ENCODE measurements at regions not wholly inside any gene's neighbourhood (a gene's known extent, or its start where the extent isn't known, plus 50 kb on each side); places are given as distances from the start of the nearest gene placed in this dataset.

- ATAC-seq (no peak), DNase-seq (no peak)
- no peak overlapping the region for H3K27ac Mint-ChIP-seq
- no peaks in the 10 kb centered on the region for H3K4me1 Mint-ChIP-seq
- H3K27me3 Mint-ChIP-seq, result no peaks in the 10 kb centered on the region
- H3K4me3 Mint-ChIP-seq, result no peak overlapping the region
- H3K9me3 Mint-ChIP-seq (ENCODE audit: low read depth), result peaks cover 24% of the 10 kb centered on the region
- ChIA-PET CTCF (no interaction called here), POLR2A (no interaction called here)
- no peaks in the 10 kb centered on the region for H3K36me3 Mint-ChIP-seq (ENCODE audit: low read depth)
- intact Hi-C loops (cut with DNase I, micrococcal nuclease), result no loop called here
Observed at GRCh38 chr7:45506059-45506458, 68.1 kb upstream of the ADCY1 start.

GRCh38 chr7:45509222-45509621 lies 64.9 kb upstream of the ADCY1 start:
- ATAC-seq, result no peak
- Mint-ChIP-seq H3K36me3 (ENCODE audit: low read depth) (no peaks in the 10 kb centered on the region), H3K27me3 (no peaks in the 10 kb centered on the region), H3K4me1 (no peaks in the 10 kb centered on the region), H3K9me3 (ENCODE audit: low read depth) (peaks cover 24% of the 10 kb centered on the region), H3K27ac (no peak overlapping the region), H3K4me3 (no peak overlapping the region)
- ChIA-PET CTCF (no interaction called here), POLR2A (no interaction called here)
- DNase-seq, result no peak
- intact Hi-C loops (cut with DNase I, micrococcal nuclease), result no loop called here

- H3K27me3 Mint-ChIP-seq, result peaks cover 3% of the 10 kb centered on the region
Observed at GRCh38 chr7:45511721-45512597, 62.2 kb upstream of the ADCY1 start.

GRCh38 chr7:45514944-45515343 lies 59.2 kb upstream of the ADCY1 start:
- no peak overlapping the region for H3K4me3 Mint-ChIP-seq
- ATAC-seq, result no peak
- H3K4me1 Mint-ChIP-seq, result no peaks in the 10 kb centered on the region
- DNase-seq, result no peak
- intact Hi-C loops (cut with DNase I, micrococcal nuclease), result no loop called here
- no peak overlapping the region for H3K27ac Mint-ChIP-seq
- H3K27me3 Mint-ChIP-seq, result peaks cover 3% of the 10 kb centered on the region
- no peaks in the 10 kb centered on the region for H3K36me3 Mint-ChIP-seq (ENCODE audit: low read depth)
- peaks cover 2% of the 10 kb centered on the region for H3K9me3 Mint-ChIP-seq (ENCODE audit: low read depth)
- CTCF ChIA-PET, result no interaction called here
- POLR2A ChIA-PET, result no interaction called here

More at GRCh38 chr7:45511721-45512597, 62.2 kb upstream of the ADCY1 start:
- DNase-seq, result no peak
- Mint-ChIP-seq H3K27ac (no peak overlapping the region), H3K4me1 (no peaks in the 10 kb centered on the region), H3K36me3 (ENCODE audit: low read depth) (no peaks in the 10 kb centered on the region), H3K9me3 (ENCODE audit: low read depth) (peaks cover 14% of the 10 kb centered on the region), H3K4me3 (no peak overlapping the region)
- ChIA-PET POLR2A (no interaction called here), CTCF (no interaction called here)
- intact Hi-C loops (cut with DNase I, micrococcal nuclease), result no loop called here
- ATAC-seq, result no peak

- Mint-ChIP-seq H3K4me3 (no peak overlapping the region), H3K36me3 (ENCODE audit: low read depth) (no peaks in the 10 kb centered on the region), H3K9me3 (ENCODE audit: low read depth) (peaks cover 2% of the 10 kb centered on the region), H3K27me3 (peaks cover 3% of the 10 kb centered on the region), H3K27ac (no peak overlapping the region), H3K4me1 (no peaks in the 10 kb centered on the region)
- ChIA-PET POLR2A (no interaction called here), CTCF (no interaction called here)
- ATAC-seq (no peak), DNase-seq (no peak)
- intact Hi-C loops (cut with DNase I, micrococcal nuclease), result no loop called here
Observed at GRCh38 chr7:45515346-45515745, 58.8 kb upstream of the ADCY1 start.
